CD14-positive monocyte (primary cell): ENCODE measurements at regions not wholly inside any gene's neighbourhood (a gene's known extent, or its start where the extent isn't known, plus 50 kb on each side); places are given as distances from the start of the nearest gene placed in this dataset.

Source experiments
- DNase-seq, 3 donors: peaks; one replicate each; pipeline ENCODE4 v3.0.0-alpha.2; 2011 to 2022
- H2AFZ ChIP-seq: 2 replicates; pipeline ENCODE4 v1.6.0; 2012; ENCODE audit warnings: mild to moderate bottlenecking, low read depth, low read length, inconsistent platforms; ENCODE audit not compliant: insufficient read depth, poor library complexity, severe bottlenecking
- H3K27ac ChIP-seq, 2 donors: 1 replicate in 1 of 2; 2 replicates in 1 of 2; pipeline ENCODE4 v1.5.1; 2012 to 2013; ENCODE audit warnings: low read length in 2 of 2, control low read depth in 1 of 2, inconsistent platforms in 1 of 2, low read depth in 1 of 2, mild to moderate bottlenecking in 1 of 2
- H3K27me3 ChIP-seq, 2 donors: one replicate each; pipeline versions ENCODE4 v1.6.0 to v1.6.1; 2011 to 2013; ENCODE audit warnings: low read length in 2 of 2; ENCODE audit not compliant: control insufficient read depth in 2 of 2, insufficient read depth in 2 of 2
- H3K36me3 ChIP-seq, 2 donors: replicated peaks in 1 of 2; 1 replicate in 1 of 2; 2 replicates in 1 of 2; pipeline versions ENCODE4 v1.5.1 to v1.6.1; 2012 to 2013; ENCODE audit warnings: low read length in 2 of 2, control low read depth in 1 of 2, inconsistent platforms in 1 of 2, mild to moderate bottlenecking in 1 of 2; ENCODE audit not compliant: insufficient read depth in 2 of 2, control insufficient read depth in 1 of 2
- H3K4me1 ChIP-seq, 2 donors: 1 replicate in 1 of 2; 2 replicates in 1 of 2; pipeline versions ENCODE4 v1.5.1 to v1.6.1; 2012 to 2013; ENCODE audit warnings: low read length in 2 of 2, control low read depth in 1 of 2, inconsistent platforms in 1 of 2, mild to moderate bottlenecking in 1 of 2, moderate library complexity in 1 of 2; ENCODE audit not compliant: insufficient read depth in 2 of 2, control insufficient read depth in 1 of 2
- H3K4me2 ChIP-seq: replicated peaks from 2 replicates; pipeline ENCODE3; 2012; ENCODE audit warnings: low read length, moderate library complexity, mild to moderate bottlenecking; ENCODE audit not compliant: poor library complexity, severe bottlenecking; ENCODE audit errors: extremely low read depth
- H3K4me3 ChIP-seq, 3 experiments: fragments of 200-600 bp in 1 of 3; sonication (generic) in 1 of 3; replicated peaks in 1 of 3; 1 replicate in 2 of 3; 2 replicates in 1 of 3; pipeline ENCODE4 v1.5.1; 2011 to 2013; ENCODE audit warnings: low read length in 3 of 3, mild to moderate bottlenecking in 3 of 3, control low read depth in 2 of 3, low read depth in 2 of 3, inconsistent platforms in 1 of 3, moderate library complexity in 1 of 3
- H3K79me2 ChIP-seq: 2 replicates; pipeline ENCODE4 v1.6.0; 2012; ENCODE audit warnings: mild to moderate bottlenecking, control low read depth, inconsistent platforms, low read length, moderate library complexity; ENCODE audit not compliant: insufficient read depth
- H3K9ac ChIP-seq: 2 replicates; pipeline ENCODE4 v1.6.0; 2017; ENCODE audit warnings: low read length, mild to moderate bottlenecking; ENCODE audit not compliant: insufficient read depth, poor library complexity, severe bottlenecking
- H3K9me3 ChIP-seq, 2 donors: replicated peaks in 1 of 2; 1 replicate in 1 of 2; 2 replicates in 1 of 2; pipeline versions ENCODE4 v1.5.1 to v1.6.1; 2012 to 2013; ENCODE audit warnings: low read length in 2 of 2, control low read depth in 1 of 2; ENCODE audit not compliant: control insufficient read depth in 1 of 2, insufficient read depth in 1 of 2
- H4K20me1 ChIP-seq: 2 replicates; pipeline ENCODE4 v1.6.0; 2012; ENCODE audit warnings: mild to moderate bottlenecking, low read length, control low read depth, moderate library complexity; ENCODE audit not compliant: insufficient read depth
- H3K27ac Mint-ChIP-seq, 7 donors: one replicate each; pipeline ENCODE4 v1.8.0; 2020; ENCODE audit warnings: mild to moderate bottlenecking in 7 of 7, mixed read lengths in 7 of 7, moderate library complexity in 6 of 7, inconsistent platforms in 2 of 7
- H3K27me3 Mint-ChIP-seq, 3 donors: one replicate each; pipeline ENCODE4 v1.8.0; 2021 to 2022; ENCODE audit warnings: low read depth in 3 of 3, mild to moderate bottlenecking in 3 of 3, mixed read lengths in 3 of 3, moderate library complexity in 3 of 3, inconsistent platforms in 1 of 3
- H3K36me3 Mint-ChIP-seq, 2 donors: one replicate each; pipeline ENCODE4 v1.8.0; 2020; ENCODE audit warnings: mixed read lengths in 2 of 2, inconsistent platforms in 1 of 2, mild to moderate bottlenecking in 1 of 2
- H3K4me1 Mint-ChIP-seq: one replicate; pipeline ENCODE4 v1.8.0; 2020; ENCODE audit warnings: mild to moderate bottlenecking, mixed read lengths
- H3K4me3 Mint-ChIP-seq, 2 donors: one replicate each; pipeline ENCODE4 v1.8.0; 2020; ENCODE audit warnings: mild to moderate bottlenecking in 2 of 2, mixed read lengths in 2 of 2, moderate library complexity in 1 of 2
- H3K9me3 Mint-ChIP-seq, 7 donors: one replicate each; pipeline ENCODE4 v1.8.0; 2020 to 2022; ENCODE audit warnings: mixed read lengths in 7 of 7, mild to moderate bottlenecking in 6 of 7, moderate library complexity in 6 of 7, inconsistent platforms in 2 of 7
- WGBS: methylation state at CpG from one replicate; pipeline ENCODE4 v1.1.5; 2013; ENCODE audit warnings: missing lambda C conversion rate; ENCODE audit not compliant: insufficient coverage; 5-methylcytosine and 5-hydroxymethylcytosine counted together
- intact Hi-C, 2 donors: fragments of 100-400 bp; cut with micrococcal nuclease; formaldehyde crosslinking; loops; one replicate each; pipeline versions ENCODE4 v1.15.0 to v1.15.1; 2023
- TF ChIP-seq, protein P1 (sequence below): fragments of 200-600 bp; IDR thresholded peaks from one replicate; pipeline ENCODE4 v1.8.0; 2022; ENCODE audit warnings: antibody characterized with exemption, mild to moderate bottlenecking

DNA sequence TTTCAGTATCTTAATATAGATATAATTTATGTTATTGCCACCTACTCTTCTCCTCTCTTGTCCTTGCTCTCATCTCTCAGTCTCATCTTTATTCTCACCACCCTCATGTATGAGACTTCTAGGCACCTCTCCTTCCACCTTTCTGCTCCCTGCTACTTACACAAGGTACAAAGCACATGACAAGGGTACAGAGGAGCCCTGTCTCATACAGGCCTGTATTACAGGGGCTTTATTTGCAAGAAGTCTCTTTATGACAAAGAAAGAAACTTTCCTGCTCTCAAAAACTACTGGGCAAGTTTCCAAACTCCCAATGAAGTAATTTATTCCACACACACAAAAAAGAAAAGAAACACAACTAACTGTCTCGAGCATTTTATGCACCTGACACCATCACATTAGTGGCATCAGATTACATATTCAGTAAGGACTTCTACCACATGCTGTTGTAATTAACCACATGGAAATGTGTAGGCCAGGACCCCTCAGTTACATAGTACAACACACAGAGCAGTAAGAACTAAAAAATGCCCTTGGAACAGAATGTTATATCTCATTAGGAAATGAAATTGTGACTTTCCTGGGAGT is 253.1 kb downstream of the FZD1 start:
- H3K4me3 Mint-ChIP-seq = no peak overlapping the region
- no peak overlapping the region for H2AFZ ChIP-seq

DNA sequence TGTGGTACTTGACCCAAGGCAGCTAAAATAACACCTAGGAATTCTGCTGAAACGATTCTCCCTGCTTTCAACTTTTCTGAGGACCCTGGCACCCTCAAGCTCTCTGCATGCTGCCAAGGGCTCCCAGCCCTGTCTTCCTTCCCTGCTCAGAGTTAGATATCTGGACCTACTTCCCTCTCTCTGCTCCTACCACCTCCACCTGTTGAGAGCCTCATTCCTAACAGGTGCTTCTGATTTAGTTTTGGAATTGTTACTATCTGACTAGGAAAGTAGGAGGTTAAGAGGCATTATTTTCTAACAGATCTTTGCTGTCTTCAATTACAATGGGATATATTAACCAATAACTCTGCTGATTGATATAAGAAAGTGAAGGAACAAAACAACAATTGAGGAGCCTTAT is 253.8 kb downstream of the FZD1 start:
- Mint-ChIP-seq H3K27ac (no peak overlapping the region), H3K9me3 (peaks cover 0 to 4% (median 2%) of the 10 kb centered on the region in 7 donors), H3K4me1 (peaks cover 22% of the 10 kb centered on the region), H3K36me3 (no peaks in the 10 kb centered on the region), H3K27me3 (peaks cover 0 to 2% (median 2%) of the 10 kb centered on the region in 3 donors), H3K4me3 (no peak overlapping the region)
- no peaks in the 10 kb centered on the region for H3K79me2 ChIP-seq
- no peak overlapping the region for H3K9ac ChIP-seq
- no peak overlapping the region for H3K4me3 ChIP-seq
- TF ChIP-seq, protein P1, sequence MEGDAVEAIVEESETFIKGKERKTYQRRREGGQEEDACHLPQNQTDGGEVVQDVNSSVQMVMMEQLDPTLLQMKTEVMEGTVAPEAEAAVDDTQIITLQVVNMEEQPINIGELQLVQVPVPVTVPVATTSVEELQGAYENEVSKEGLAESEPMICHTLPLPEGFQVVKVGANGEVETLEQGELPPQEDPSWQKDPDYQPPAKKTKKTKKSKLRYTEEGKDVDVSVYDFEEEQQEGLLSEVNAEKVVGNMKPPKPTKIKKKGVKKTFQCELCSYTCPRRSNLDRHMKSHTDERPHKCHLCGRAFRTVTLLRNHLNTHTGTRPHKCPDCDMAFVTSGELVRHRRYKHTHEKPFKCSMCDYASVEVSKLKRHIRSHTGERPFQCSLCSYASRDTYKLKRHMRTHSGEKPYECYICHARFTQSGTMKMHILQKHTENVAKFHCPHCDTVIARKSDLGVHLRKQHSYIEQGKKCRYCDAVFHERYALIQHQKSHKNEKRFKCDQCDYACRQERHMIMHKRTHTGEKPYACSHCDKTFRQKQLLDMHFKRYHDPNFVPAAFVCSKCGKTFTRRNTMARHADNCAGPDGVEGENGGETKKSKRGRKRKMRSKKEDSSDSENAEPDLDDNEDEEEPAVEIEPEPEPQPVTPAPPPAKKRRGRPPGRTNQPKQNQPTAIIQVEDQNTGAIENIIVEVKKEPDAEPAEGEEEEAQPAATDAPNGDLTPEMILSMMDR = no peak
- WGBS = 90% methylated on average over 1 of the region's 1 CpG
- H3K9me3 ChIP-seq = peaks cover 0 to 9% of the 10 kb centered on the region in 2 donors
- H4K20me1 ChIP-seq = no peaks in the 10 kb centered on the region
- no peaks in the 10 kb centered on the region for H3K36me3 ChIP-seq
- no peaks in the 10 kb centered on the region for H3K27me3 ChIP-seq
- H3K4me2 ChIP-seq = no peak overlapping the region
- intact Hi-C loops = no loop called here
- H2AFZ ChIP-seq = no peak overlapping the region
- no peak for DNase-seq
- peaks cover 0 to 21% of the 10 kb centered on the region in 2 donors for H3K4me1 ChIP-seq
- H3K27ac ChIP-seq = no peak overlapping the region

More for the DNA sequence above, 253.1 kb downstream of the FZD1 start:
- Mint-ChIP-seq H3K27me3 (peaks cover 1 to 2% (median 2%) of the 10 kb centered on the region in 3 donors), H3K9me3 (peaks cover 0 to 4% (median 2%) of the 10 kb centered on the region in 7 donors), H3K4me1 (peaks cover 22% of the 10 kb centered on the region), H3K36me3 (no peaks in the 10 kb centered on the region), H3K27ac (no peak overlapping the region)
- intact Hi-C loops = no loop called here
- Histone ChIP-seq H3K9ac (no peak overlapping the region), H3K4me3 (no peak overlapping the region), H4K20me1 (no peaks in the 10 kb centered on the region), H3K27ac (no peak overlapping the region), H3K4me2 (no peak overlapping the region), H3K27me3 (no peaks in the 10 kb centered on the region), H3K9me3 (peaks cover 0 to 9% of the 10 kb centered on the region in 2 donors), H3K4me1 (peaks cover 0 to 21% of the 10 kb centered on the region in 2 donors), H3K79me2 (no peaks in the 10 kb centered on the region), H3K36me3 (no peaks in the 10 kb centered on the region)
- DNase-seq = no peak
- TF ChIP-seq, protein P1 = no peak
- no CpG with 5 or more reads among the region's 1 CpG for WGBS
